K562 (cell line): ENCODE measurements at regions not wholly inside any gene's neighbourhood (a gene's known extent, or its start where the extent isn't known, plus 50 kb on each side); places are given as distances from the start of the nearest gene placed in this dataset.

ENCODE experiments used
- CBFB ChIP-seq: sonication (generic); formaldehyde crosslinking; IDR thresholded peaks from 2 replicates; pipeline ENCODE4 v1.4.0; 2020; ENCODE audit warnings: mild to moderate bottlenecking, missing genetic modification reagents
- CREB3L1 ChIP-seq: fragments of 450-650 bp; IDR thresholded peaks from 2 replicates; pipeline ENCODE4 v1.6.1; 2014; ENCODE audit warnings: low read depth, mild to moderate bottlenecking, moderate library complexity, borderline replicate concordance
- ELK1 ChIP-seq: sonication (generic); formaldehyde crosslinking; IDR thresholded peaks from 2 replicates; pipeline ENCODE4 v1.8.1; 2022; ENCODE audit warnings: missing genetic modification reagents
- NFRKB ChIP-seq: fragments of 450-650 bp; IDR thresholded peaks from 2 replicates; pipeline ENCODE4 v1.6.1; 2016; ENCODE audit warnings: low read depth
- RBM25 ChIP-seq: fragments of 200-400 bp; formaldehyde crosslinking; IDR thresholded peaks from 2 replicates; pipeline ENCODE4 v1.6.1; 2018; ENCODE audit warnings: low read length, low read depth, moderate library complexity; ENCODE audit not compliant: severe bottlenecking
- SP2 ChIP-seq: IDR thresholded peaks from 2 replicates; pipeline ENCODE4 v1.6.1; 2011; ENCODE audit warnings: mild to moderate bottlenecking, low read depth, low read length, moderate library complexity; ENCODE audit not compliant: poor library complexity, severe bottlenecking; ENCODE audit errors: extremely low read depth
- TAL1 ChIP-seq: fragments of 450-650 bp; IDR thresholded peaks from 2 replicates; pipeline ENCODE4 v1.6.1; 2016; ENCODE audit warnings: mild to moderate bottlenecking
- ZKSCAN3 ChIP-seq: fragments of 250-450 bp; sonication (Bioruptor Pico); IDR thresholded peaks from 2 replicates; pipeline ENCODE4 v1.4.0; 2020
- ZNF592 ChIP-seq: fragments of 450-650 bp; IDR thresholded peaks from 2 replicates; pipeline ENCODE4 v1.6.1; 2017; ENCODE audit warnings: antibody characterized with exemption, mild to moderate bottlenecking
- ZNF609 ChIP-seq: sonication (generic); formaldehyde crosslinking; IDR thresholded peaks from 2 replicates; pipeline ENCODE4 v1.8.1; 2023; ENCODE audit warnings: missing genetic modification reagents, mild to moderate bottlenecking, borderline replicate concordance
- TF ChIP-seq, protein P1 (sequence below): fragments of 250-450 bp; sonication (Bioruptor Pico); IDR thresholded peaks from 2 replicates; pipeline ENCODE4 v1.4.0; 2020; ENCODE audit warnings: mild to moderate bottlenecking, moderate library complexity

GRCh38 chr13:31890946-31891345 is 140.6 kb upstream of the FRY start (continued):
- TF ChIP-seq ZNF609 (CRISPR knock-in tag), result no peak
- TF ChIP-seq ELK1 (CRISPR knock-in tag), result no peak
- no peak for TF ChIP-seq ZNF592
- no peak for TF ChIP-seq NFRKB
- TF ChIP-seq CREB3L1, result no peak
- TF ChIP-seq TAL1, result no peak
- TF ChIP-seq, protein P1, sequence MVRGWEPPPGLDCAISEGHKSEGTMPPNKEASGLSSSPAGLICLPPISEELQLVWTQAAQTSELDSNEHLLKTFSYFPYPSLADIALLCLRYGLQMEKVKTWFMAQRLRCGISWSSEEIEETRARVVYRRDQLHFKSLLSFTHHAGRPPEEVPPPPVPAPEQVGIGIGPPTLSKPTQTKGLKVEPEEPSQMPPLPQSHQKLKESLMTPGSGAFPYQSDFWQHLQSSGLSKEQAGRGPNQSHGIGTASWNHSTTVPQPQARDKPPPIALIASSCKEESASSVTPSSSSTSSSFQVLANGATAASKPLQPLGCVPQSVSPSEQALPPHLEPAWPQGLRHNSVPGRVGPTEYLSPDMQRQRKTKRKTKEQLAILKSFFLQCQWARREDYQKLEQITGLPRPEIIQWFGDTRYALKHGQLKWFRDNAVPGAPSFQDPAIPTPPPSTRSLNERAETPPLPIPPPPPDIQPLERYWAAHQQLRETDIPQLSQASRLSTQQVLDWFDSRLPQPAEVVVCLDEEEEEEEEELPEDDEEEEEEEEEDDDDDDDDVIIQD (CRISPR knock-in tag), result no peak
- TF ChIP-seq RBM25, result no peak
- TF ChIP-seq ZKSCAN3 (CRISPR knock-in tag), result no peak
- TF ChIP-seq SP2, result no peak
- no peak for TF ChIP-seq CBFB (CRISPR knock-in tag)
